NCI-H2196 (cell line): ENCODE measurements at regions not wholly inside any gene's neighbourhood (a gene's known extent, or its start where the extent isn't known, plus 50 kb on each side); places are given as distances from the start of the nearest gene placed in this dataset.
"Not testable (repeated sequence)": the region's sequence is repeated elsewhere in the genome, so short reads cannot be mapped to it uniquely, and the experiment has no call there.

ENCODE experiments used
- DNase-seq: peaks from one replicate; lab custom pipeline; 2025; ENCODE audit not compliant: unreplicated experiment; lab: John Stamatoyannopoulos, UW

DNA sequence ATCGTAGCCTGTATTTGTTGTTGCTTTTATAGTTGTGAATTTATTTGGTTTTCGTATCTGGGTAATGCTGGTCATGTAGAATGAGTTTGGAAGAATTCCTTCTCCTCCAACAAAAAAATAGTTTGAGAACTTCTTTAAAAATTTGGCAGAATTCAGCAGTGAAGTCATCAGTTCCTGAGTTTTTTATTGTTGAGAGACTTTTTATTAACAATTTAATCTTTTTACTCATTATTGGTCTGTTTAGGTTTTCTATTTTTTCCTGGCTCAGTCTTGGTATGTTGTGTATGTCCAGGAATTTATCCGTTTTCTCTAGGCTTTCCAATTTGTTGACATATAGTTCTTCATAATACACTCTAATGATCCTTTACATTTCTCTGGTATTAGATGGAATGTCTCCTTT lies 1613.3 kb upstream of the PIK3C3 start:
- DNase-seq = no peak

DNA sequence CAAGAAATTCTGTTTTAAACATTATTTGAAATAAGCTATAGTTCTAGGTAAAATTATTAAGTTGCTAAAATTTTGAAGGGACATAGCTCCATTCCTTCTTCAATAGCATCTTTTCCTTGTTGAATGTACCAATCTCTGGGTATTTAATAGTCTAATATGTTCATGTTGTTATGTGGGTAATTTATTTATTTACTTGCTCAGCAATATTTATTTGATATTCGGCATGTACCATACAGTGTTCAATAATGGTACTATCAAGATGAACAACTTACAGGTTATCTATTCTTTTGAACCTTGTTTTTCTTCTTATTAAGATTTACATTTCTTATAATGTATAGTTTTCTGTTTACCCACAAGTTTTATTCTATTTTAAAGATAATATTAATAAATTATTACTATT lies 1616.8 kb upstream of the PIK3C3 start:
- DNase-seq = no peak

DNA sequence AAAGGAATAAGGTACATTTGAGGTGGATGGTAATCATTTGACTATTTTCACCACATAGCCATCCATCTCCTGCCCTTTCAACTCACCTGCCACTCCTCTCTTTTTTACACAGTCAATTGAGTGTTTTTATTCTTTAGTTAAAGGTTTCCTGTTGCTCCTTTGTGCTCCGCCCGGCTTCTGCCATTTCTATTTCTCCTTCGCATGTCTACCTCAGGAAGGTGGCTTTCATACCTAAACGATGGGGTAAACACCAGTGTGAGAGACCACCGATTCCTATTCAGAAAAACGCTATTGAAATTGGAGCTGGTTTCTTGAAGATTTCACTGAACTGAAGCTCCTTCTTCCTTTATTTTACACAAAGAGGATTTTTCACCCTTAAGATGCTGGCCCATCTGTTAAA lies 1628.0 kb upstream of the PIK3C3 start:
- no peak for DNase-seq

DNA sequence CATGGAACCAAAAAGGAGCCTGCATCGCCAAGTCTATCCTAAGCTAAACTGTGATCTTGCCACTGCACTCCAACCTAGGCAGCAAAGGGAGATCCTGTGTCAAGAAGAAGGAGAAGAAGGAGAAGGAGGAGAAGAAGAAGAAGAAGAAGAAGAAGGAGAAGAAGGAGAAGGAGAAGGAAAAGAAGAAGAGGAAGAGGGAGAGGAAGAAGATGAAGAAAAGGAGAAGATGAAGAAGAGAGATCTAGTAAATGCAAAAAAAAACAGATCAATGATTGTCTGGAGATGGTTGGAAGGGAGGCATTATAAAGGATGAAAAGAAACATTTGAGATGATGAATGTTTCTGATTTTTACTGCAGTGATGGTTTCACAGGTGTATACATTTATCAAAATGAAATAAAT lies 1629.0 kb upstream of the PIK3C3 start:
- DNase-seq = no peak

DNA sequence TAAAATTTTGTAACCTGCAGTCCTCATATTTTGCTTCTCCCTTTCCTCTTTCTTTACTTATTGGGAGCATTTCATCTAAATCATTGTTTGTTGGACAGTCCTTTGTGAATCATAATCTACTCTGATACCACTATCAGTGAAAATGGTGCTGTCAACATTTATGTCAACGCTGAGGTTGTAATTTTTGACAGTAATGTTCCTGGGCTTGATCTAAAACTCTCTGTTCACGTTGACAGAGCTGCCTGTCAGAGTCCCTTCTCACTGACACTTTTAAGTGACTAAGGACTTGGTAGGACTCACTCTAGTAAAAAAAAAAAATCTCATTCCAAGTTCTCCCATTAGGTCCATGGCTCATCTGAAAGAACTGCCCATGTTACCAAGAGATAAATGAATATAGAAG lies 1640.8 kb upstream of the PIK3C3 start:
- no peak for DNase-seq

DNA sequence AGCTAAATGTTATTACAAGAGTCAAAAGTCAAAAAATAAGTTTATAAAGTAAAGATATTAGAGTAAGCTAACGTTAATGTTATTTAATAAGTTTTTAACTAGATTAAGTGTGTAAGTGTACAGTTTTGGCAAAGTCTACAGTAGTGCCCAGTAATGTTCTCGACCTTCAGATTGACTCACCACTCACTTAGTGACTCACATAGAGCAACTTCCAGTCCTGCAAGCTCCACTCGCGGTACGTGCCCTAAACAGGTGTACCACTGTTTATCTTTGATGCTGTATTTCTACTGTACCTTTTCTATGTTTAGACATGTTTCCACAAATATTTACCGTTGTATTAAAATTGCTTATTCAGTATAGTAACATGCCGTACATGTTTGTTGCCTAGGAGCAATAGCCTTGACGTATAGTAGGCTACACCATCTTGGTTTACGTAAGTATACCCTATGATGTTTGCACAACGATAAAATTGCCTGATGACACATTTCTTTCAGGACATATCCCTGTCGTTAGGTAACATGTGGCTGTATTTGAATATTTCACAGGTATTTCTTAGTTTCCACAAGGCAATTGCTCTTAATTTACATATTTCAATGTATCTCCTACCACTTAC lies 1641.9 kb upstream of the PIK3C3 start:
- DNase-seq = no peak

DNA sequence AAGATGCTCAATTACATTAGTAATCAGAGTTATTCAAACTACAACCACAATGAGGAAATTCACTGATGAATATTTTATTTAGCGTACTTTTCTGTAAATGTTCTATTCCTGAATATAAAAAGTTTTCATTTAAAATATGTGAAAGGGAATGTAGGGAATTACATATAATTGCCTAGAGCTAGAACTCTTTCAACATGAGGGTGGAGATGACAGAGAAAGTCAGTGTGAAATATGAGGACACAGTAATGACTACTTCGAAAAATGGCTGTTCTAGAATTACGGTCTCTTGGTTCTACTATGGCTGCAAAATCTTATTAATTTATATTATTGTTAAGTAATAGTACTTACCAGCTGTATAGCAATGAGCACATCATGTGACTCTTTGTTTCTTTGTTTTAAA lies 1647.4 kb upstream of the PIK3C3 start:
- DNase-seq = no peak

DNA sequence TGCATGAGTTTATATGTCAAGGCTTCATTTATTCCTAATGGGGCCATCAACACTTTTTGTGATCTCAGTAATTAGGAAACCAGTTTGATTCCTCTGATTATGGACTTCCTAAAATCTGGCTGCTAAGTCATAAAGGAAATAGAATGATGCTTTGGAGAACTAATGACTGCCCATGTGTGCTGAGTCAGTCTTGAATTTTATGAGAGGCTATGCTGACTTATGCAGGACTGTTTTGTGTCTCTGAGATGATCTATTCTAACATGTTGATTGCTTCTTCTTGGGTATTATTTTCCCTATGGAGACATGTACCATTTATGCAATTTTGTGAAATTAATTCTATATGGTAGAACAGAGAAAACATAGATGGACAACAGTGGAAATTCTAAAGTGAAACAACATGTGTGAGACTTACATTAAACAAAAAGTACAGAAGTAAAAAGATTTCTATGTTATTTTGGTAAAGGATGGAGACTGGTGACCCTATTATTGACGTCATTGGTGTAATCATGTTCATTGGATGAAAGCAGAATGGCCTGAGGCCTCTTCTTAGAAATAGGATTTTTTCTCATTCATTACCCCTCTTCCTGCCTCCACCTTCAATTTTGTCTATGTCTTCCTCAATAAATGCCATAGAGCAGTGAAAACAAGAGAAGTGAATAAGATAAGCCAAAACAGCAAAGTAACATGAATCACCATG lies 1658.2 kb upstream of the PIK3C3 start:
- no peak for DNase-seq

DNA sequence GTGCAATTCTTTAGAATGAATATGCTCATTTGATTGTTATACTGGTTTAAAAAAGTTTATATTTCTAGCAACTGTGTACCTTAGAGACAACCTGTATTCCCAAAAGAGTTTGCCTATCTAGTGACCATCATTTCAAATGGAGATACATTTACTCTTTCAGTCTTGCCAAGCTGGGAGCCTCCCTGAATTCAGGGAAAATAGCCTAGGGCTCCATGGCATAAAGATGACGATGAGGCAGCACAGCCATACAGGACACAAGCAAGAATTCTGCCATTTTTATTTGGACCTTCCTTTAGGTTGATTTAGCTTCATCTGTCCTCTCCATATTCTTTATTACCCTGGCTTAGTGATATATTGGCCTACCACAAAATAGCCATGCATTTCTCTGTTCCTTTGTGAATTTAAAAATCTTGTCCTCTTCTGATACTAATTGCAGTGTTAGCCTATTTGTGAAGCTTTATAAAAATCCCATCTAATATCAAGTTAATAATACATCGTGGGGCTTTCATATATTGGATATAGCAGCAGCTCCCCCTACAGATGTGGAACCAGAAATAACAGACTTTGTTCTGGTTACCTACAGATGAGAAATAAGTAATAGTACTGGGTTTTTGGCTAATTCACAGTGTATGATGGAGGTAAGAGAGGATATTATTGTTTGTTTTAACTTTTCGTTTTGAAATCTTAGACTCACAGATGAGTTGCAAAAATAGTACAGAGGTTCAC lies 1661.9 kb upstream of the PIK3C3 start:
- no peak for DNase-seq

DNA sequence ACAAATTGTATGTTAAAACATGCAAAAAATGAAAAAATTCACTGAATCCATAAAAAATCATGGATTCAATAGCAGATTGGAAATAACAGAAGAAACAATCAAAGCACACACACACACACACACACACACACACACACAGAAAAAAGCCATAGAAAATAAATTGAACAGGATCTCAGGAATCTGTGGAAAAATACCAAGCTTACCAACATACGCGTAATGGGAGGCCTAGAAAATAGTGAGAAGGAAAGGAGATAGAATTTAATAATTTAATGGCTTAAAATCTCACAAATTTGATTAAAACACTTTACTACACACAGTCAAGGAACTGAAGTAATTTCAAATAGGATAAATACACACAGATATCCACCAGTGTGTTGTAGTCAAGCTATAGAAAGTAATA lies 1671.5 kb upstream of the PIK3C3 start:
- DNase-seq = no peak

DNA sequence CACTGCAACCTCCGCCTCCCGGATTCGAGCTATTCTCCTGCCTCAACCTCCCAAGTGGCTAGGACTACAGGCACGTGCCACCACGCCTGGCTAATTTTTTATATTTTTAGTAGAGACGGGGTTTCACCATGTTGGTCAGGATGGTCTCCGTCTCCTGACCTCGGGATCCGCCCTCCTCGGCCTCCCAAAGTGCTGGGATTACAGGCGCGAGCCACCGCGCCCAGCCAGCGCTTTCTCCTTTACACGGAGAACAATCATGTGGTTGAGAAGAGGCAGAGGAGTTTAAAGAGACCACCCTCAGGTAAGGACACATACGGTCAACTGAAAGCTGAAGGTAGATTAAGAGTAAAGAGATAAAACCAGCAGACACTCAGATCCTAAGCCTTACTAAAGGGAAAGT lies 1673.7 kb upstream of the PIK3C3 start:
- DNase-seq = not testable (repeated sequence)

DNA sequence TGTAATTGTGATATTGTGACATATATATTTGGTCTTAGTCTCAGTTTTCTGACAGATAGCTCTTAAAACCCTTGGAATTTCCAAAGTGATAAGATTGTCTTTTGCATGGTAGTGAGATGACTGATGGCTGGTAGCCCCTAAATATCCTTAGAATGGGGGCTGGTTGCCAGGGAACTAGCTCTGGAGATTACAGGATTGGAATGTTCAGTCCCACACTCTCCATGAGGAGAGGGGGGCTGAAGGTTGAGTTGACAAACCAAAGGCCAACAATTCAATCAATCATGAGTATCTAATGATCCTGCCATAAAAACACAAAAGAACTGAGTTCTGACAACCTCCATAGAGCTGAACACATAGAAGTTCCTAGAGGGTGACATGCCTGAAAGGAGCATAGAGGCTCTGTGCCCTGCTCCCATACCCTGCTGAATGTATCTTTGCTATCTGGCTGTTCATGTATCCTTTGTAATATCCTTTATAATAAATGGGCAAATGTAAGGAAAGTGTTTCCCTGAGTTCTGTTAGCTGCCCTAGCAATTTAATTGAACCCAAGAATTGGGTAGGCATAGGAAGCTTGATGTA lies 1680.3 kb upstream of the PIK3C3 start:
- DNase-seq = no peak

DNA sequence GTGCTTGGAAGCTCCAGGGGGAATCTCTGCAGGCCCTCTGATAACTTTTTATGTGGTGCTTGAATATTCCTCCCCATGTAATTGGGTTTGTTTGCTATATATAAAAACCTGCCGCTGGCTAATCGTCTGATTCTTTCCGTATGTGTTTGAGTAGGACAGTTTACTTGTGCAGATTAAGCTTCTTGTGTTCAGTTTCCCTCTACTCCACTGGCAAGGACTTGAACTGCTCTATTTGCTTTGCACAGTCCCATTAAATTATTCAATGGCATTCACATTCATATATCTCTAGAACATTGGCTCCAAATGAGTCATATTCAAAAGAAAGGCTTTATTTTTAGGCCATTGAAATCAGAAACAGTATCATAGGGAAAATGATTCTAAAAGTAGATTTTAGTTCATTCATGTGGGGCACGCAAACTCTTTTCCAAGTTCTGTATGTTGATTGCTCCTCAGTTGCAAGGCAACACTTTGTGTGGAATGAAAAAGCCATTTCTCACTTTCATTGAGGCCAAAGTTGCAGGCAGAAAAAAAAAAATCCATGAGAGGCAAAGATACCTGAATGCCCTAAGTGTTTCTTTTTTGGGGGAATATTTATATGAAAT lies 1682.3 kb upstream of the PIK3C3 start:
- no peak for DNase-seq

DNA sequence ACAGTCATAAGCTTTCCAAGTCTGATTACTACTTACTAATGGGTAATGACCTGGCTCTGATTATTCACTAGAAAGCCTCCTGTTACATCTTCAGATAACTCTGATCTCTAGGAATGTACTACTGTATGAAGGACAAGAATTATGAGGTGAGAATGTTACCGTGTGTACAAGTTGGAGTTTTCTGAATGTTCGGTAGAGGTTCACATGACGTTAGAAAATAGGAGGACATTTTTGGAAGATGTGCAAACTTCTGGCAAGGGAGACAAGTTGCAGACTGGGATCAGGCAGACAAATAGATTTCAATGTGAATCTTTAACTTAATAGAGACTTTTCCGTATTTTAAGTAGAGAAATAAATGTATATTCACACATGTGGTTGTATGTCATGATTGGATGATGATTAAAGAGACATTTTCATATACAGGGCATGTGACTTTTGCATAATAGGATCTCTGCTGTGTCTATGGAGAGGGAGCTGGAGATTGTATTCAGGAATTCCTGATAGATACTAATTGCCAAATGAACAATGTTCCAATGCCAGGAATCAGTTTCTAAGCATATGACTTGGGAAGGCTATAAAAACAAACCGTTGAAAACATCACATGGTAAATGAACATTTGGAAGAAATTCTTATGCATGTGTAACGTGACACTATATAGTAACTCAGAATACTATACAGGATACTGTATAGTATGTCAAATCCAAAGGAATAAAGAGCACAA lies 1695.8 kb upstream of the PIK3C3 start:
- DNase-seq = no peak

DNA sequence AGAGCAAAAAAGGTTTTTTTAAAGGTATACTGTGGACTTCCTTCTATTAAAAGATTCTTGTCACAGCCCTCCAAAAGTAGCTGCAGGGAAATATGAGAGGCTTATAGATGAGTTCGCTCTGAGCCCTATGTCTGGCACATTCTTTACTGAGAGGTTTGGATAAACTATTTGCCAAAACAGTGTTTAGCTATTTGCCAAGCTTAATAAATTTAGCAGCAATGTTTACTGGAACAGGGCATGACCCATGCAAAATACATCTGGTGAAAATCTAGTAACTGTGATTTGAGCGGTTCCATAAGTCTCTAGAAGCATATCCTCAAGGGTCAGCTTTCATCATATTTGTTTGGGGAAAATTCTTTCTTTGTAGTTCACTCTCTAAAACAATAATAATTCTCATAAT lies 1696.7 kb upstream of the PIK3C3 start:
- no peak for DNase-seq

DNA sequence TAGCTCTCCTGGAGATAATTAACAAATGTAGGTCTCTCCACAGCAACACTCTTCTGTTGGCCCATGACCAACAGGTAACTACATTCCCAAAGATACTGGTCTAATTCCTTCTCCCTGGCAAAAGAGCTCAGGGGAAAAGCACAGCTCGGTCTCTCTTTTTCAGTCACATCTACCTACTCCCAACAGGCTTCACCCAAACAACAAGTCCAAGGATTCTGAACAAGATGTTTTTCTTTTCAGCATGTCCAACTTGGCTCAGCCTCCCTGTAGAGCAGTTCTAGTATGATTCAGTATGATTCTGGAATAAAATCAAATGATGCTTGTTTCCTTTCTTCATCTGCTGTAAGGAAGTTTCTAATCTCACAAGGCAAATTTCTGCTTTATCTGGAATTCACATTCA lies 1704.8 kb upstream of the PIK3C3 start:
- no peak for DNase-seq

DNA sequence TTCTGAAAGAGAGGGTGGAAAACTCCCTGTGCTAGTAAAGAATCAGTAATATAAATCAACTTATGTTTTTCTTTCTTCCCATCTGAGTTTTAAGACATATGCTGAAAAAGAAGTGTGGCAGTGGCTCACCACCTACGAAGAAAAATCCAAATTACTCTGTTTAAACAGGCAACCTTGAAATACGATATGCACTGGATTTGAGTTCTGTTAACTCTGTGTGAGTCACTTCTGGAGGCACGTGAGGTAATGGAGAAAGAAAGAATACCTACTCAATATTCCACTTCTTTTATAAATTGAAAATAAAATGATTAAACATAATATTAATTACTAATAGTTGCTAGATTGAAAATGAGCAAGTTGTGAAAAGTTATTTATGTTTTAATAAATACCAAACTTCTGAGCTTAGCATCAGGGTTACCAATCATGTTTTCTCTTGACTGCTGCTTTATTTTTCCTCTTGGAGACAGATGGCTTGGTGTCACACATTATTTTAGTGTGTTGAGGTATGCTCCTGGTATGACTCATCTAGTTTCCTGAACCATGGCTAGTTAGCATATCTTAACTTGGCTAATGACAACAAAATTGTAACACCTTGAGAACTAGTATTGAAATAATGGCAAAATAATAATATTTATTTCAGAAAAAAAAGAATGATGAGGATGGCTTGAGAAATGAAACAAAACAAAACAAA lies 1705.5 kb upstream of the PIK3C3 start:
- peak; percentile 36 for DNase-seq

DNA sequence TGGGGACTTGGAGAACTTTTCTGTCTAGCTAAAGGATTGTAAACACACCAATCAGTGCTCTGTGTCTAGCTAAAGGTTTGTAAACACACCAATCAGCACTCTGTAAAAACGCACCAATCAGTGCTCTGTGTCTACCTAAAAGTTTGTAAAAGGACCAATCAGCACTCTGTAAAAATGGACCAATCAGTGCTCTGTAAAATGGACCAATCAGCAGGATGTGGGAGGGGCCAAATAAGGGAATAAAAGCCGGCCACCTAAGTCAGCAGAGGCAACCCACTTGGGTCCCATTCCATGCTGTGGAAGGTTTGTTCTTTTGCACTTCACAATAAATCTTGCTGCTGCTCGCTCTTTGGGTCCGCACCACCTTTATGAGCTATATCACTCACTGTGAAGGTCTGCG lies 1709.4 kb upstream of the PIK3C3 start:
- not testable (repeated sequence) for DNase-seq

DNA sequence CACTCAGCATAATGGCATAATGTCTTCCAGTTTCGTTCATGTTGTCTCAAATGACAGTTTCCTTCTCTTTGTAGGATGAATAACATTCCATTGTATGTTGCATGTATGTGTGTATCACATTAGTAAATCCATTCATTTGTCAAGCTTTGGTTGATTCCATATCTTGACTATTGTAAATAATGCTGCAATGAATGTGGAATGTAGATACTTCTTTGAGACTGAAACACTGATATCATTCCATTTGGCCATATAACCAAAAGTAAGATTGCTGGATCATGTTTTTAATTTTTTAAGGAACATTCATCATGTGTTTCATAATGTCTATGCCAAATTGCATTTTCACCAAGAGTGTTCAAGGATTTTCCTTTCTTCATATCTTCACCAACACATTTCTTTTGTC lies 1711.4 kb upstream of the PIK3C3 start:
- DNase-seq = no peak

DNA sequence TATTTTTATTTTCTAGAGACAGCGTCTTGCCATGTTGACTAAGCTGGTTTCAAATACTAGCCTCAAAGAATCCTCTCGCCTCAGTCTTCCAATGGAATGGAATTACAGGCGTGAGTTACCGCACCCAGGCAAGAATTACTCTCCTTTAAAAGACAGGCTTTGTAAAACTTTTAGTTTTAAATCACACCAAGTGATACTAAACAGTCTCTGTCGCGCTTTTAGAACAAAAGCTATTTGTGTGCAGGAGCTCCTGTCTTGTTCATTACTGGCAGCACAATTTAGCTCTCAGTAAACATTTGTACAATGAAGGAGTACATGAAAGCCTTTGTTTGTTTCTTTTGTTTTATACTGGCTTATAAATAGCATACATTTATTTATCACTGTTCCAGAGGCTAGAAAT lies 1719.2 kb upstream of the PIK3C3 start:
- DNase-seq = no peak
